HEK293T (cell line): ENCODE measurements at regions not wholly inside any gene's neighbourhood (a gene's known extent, or its start where the extent isn't known, plus 50 kb on each side); places are given as distances from the start of the nearest gene placed in this dataset.

Source experiments
- BHLHE40 ChIP-seq: fragments of 450-650 bp; IDR thresholded peaks from 2 replicates; pipeline ENCODE4 v1.6.1; 2016; ENCODE audit warnings: mild to moderate bottlenecking, moderate library complexity, borderline replicate concordance
- FOXA1 ChIP-seq: fragments of 450-650 bp; IDR thresholded peaks from 2 replicates; pipeline ENCODE4 v1.6.1; 2016; ENCODE audit warnings: mild to moderate bottlenecking
- NFRKB ChIP-seq: fragments of 450-650 bp; IDR thresholded peaks from 2 replicates; pipeline ENCODE4 v1.6.1; 2016; ENCODE audit warnings: mild to moderate bottlenecking, moderate library complexity
- SP1 ChIP-seq: fragments of 450-650 bp; IDR thresholded peaks from 2 replicates; pipeline ENCODE4 v1.6.1; 2017
- SUZ12 ChIP-seq: fragments of 450-650 bp; IDR thresholded peaks from 2 replicates; pipeline ENCODE4 v1.6.1; 2016; ENCODE audit warnings: mild to moderate bottlenecking
- TARDBP ChIP-seq: fragments of 450-650 bp; IDR thresholded peaks from 2 replicates; pipeline ENCODE4 v1.6.1; 2016

GRCh38 chr20:39888310-39888709, 800.7 kb downstream of the MAFB start:
- TF ChIP-seq FOXA1 (no peak), TARDBP (no peak), BHLHE40 (no peak), NFRKB (no peak), SUZ12 (no peak), SP1 (no peak)
